ENCODE measurements at regions not wholly inside any gene's neighbourhood (a gene's known extent, or its start where the extent isn't known, plus 50 kb on each side); places are given as distances from the start of the nearest gene placed in this dataset.

GRCh38 chr2:24424387-24424786 is 64.1 kb upstream of the ITSN2 start:
- TF ChIP-seq, protein P1, sequence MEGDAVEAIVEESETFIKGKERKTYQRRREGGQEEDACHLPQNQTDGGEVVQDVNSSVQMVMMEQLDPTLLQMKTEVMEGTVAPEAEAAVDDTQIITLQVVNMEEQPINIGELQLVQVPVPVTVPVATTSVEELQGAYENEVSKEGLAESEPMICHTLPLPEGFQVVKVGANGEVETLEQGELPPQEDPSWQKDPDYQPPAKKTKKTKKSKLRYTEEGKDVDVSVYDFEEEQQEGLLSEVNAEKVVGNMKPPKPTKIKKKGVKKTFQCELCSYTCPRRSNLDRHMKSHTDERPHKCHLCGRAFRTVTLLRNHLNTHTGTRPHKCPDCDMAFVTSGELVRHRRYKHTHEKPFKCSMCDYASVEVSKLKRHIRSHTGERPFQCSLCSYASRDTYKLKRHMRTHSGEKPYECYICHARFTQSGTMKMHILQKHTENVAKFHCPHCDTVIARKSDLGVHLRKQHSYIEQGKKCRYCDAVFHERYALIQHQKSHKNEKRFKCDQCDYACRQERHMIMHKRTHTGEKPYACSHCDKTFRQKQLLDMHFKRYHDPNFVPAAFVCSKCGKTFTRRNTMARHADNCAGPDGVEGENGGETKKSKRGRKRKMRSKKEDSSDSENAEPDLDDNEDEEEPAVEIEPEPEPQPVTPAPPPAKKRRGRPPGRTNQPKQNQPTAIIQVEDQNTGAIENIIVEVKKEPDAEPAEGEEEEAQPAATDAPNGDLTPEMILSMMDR (IDR thresholded peaks at IDR 0.05; ENCODE audit: poor library complexity, severe bottlenecking) = no peak
- no peak for TF ChIP-seq RAD21 (conservative IDR thresholded peaks at IDR 0.05)

All from neural cell (in vitro differentiated cells).